Upper lobe of left lung (tissue), 4 donors: ENCODE measurements at regions not wholly inside any gene's neighbourhood (a gene's known extent, or its start where the extent isn't known, plus 50 kb on each side); places are given as distances from the start of the nearest gene placed in this dataset.

ENCODE experiments used
- EP300 ChIP-seq, 4 donors: sonication (generic); formaldehyde crosslinking; IDR thresholded peaks; one replicate each; pipeline ENCODE4 v1.5.1; 2017; ENCODE audit warnings: antibody characterized with exemption in 4 of 4, control low read depth in 2 of 4
- POLR2A ChIP-seq, 4 donors: fragments of 450-650 bp; IDR thresholded peaks; one replicate each; pipeline ENCODE4 v1.5.1; 2016 to 2017; ENCODE audit warnings: antibody characterized with exemption in 4 of 4, mild to moderate bottlenecking in 2 of 4
- POLR2AphosphoS5 ChIP-seq, 2 donors: sonication (generic); formaldehyde crosslinking; IDR thresholded peaks; one replicate each; pipeline ENCODE4 v1.5.1; 2017; ENCODE audit warnings: antibody characterized with exemption in 2 of 2
- TF ChIP-seq, protein P1 (sequence below), 6 experiments: fragments of 450-650 bp in 4 of 6; fragments of 200-600 bp in 2 of 6; sonication (generic) in 2 of 6; IDR thresholded peaks; one replicate each; pipeline ENCODE4 v1.5.1; 2016 to 2019; ENCODE audit warnings: antibody characterized with exemption in 6 of 6

- TF ChIP-seq, protein P1, sequence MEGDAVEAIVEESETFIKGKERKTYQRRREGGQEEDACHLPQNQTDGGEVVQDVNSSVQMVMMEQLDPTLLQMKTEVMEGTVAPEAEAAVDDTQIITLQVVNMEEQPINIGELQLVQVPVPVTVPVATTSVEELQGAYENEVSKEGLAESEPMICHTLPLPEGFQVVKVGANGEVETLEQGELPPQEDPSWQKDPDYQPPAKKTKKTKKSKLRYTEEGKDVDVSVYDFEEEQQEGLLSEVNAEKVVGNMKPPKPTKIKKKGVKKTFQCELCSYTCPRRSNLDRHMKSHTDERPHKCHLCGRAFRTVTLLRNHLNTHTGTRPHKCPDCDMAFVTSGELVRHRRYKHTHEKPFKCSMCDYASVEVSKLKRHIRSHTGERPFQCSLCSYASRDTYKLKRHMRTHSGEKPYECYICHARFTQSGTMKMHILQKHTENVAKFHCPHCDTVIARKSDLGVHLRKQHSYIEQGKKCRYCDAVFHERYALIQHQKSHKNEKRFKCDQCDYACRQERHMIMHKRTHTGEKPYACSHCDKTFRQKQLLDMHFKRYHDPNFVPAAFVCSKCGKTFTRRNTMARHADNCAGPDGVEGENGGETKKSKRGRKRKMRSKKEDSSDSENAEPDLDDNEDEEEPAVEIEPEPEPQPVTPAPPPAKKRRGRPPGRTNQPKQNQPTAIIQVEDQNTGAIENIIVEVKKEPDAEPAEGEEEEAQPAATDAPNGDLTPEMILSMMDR (IDR thresholded peaks at IDR 0.05): no peak
- TF ChIP-seq POLR2AphosphoS5 (IDR thresholded peaks at IDR 0.05): no peak
- TF ChIP-seq POLR2A (IDR thresholded peaks at IDR 0.05): no peak
- no peak for TF ChIP-seq EP300 (IDR thresholded peaks at IDR 0.05)
Observed at GRCh38 chr13:22855926-22856325, 324.9 kb upstream of the SGCG start.
